GOT3 (cell line): ENCODE measurements at regions not wholly inside any gene's neighbourhood (a gene's known extent, or its start where the extent isn't known, plus 50 kb on each side); places are given as distances from the start of the nearest gene placed in this dataset.

ENCODE experiments used
- DNase-seq: peaks from one replicate; lab custom pipeline; 2025; ENCODE audit warnings: mixed read lengths; lab: John Stamatoyannopoulos, UW

- no peak for DNase-seq
Observed at GRCh38 chr10:78774999-78775711, 293.6 kb upstream of the ZMIZ1 start.

DNA sequence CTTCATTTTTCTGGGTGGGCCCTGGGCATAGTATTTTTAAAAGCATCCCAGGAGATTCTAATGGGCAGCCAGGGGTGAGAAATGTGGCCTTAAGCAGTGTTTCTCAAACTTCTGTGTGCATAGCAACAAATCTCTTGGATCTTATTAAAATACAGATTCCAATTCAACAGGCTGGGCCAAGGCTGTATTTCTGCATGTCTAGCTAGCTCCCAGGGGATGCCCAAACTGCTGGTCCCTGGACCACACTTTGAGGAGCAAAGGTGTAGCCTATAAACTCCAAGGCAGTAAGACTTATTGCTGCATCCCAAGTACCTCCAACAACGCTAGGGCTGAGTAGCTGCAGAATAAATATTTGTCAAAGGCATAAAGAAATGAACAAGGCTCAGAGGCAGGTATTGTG, 292.9 kb upstream of the ZMIZ1 start:
- DNase-seq: no peak

- no peak for DNase-seq
Observed at GRCh38 chr10:78776756-78777155, 292.0 kb upstream of the ZMIZ1 start.

DNA sequence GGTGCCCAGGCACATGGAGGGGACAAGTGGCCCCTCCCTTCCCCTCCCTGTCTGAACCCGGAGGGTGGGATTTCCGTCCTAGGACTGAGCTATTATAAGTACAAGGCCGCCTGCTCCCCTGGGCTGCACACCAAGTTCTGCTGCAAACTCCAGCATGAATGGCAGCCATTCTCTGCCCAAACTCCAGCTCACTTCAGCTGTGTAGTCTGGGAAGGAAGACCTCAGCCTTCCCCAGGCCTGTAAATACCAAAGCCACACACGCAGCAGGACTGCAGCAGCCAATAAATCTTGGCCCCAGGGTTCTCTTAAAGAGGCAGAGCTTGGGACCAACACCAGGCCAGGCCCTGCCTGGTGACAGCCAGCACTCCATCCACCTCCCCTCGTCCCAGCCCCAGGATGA, 291.3 kb upstream of the ZMIZ1 start:
- no peak for DNase-seq

- DNase-seq: no peak
Observed at GRCh38 chr10:78777867-78778266, 290.9 kb upstream of the ZMIZ1 start.

GRCh38 chr10:78778444-78779338, 290.1 kb upstream of the ZMIZ1 start:
- DNase-seq: no peak

- DNase-seq: no peak
Observed at GRCh38 chr10:78779339-78779955, 289.3 kb upstream of the ZMIZ1 start.

- no peak for DNase-seq
Observed at GRCh38 chr10:78780551-78780961, 288.2 kb upstream of the ZMIZ1 start.

- DNase-seq: no peak
Observed at GRCh38 chr10:78781251-78781913, 287.4 kb upstream of the ZMIZ1 start.

- DNase-seq: no peak
Observed at GRCh38 chr10:78781991-78782390, 286.8 kb upstream of the ZMIZ1 start.

GRCh38 chr10:78782441-78782840, 286.3 kb upstream of the ZMIZ1 start:
- no peak for DNase-seq

DNA sequence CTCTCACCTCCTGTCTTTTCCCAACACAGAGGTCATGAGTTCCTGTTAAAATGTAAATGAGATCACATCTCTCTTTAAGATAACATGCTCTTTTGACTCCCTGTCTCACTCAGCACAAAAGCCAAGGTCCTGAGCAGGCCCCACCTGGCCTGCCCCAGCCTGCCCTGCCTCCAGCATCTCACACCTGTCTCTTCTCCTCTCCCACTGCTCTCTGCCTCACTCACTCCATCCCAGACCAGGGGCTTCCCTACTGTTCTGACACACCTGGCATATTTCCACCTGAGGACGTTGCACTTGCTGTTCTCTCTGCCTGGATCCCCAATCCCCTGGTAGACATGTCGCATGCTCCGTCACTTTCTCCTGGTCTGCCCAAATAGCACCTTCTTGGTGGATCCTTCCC, 285.0 kb upstream of the ZMIZ1 start:
- no peak for DNase-seq

- DNase-seq: no peak
Observed at GRCh38 chr10:78784546-78784945, 284.2 kb upstream of the ZMIZ1 start.

DNA sequence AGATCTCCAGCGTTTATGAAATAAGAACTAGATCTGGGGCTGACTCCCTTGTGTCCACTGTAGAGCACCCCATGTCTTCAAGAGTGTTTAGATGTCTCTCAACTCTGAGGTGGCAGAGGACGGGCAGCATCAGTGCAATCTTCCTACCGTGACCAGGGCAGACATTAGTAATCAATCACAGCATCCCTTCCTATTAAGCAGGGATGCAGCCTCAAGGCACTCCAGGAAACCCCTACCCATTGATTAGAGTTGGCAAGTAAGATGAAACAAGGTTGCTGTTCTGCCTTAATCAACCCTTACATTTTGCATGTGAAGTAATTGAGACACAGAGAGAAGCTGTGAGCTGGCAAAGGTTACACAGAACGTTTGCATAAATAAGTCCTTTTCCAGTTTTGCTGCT, 283.7 kb upstream of the ZMIZ1 start:
- no peak for DNase-seq

DNA sequence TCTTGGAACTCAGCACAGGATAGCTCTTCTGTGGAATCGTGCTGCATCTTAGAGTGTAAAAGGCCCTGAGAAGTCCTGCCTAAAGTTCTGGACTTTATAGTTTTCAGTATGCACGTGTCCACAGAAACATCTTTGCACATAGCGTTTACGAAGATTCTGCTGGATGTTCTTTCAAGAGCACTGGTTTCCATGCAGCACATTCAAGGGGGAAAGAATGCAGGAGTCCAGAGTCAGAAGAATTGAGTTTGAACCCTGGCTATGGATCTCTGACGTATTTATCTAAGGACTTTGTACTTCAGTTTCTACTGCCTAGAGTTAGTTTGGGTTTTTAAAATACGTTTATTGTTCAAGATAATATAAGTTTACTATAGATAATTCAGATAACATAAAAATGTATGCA, 282.8 kb upstream of the ZMIZ1 start:
- DNase-seq: no peak

DNA sequence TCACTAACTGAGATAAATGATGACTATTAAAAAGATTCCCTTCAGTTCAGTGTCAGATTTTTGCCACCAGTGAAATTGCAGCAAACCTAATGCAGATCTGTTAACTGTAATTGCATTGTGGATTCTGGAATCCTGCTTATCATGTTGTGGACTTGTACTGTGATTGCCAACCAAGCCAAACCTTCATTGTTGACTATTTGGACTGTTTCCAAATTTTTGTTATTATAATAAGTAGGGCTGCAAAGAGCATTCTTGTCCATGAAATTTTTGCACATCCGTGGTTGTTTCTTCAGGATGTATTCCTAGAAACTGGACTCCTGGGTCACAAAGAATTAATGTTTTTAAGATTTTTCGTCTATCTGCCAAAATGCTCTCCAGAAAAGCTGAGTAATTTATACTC, 281.6 kb upstream of the ZMIZ1 start:
- DNase-seq: no peak

- no peak for DNase-seq
Observed at GRCh38 chr10:78794736-78795455, 273.9 kb upstream of the ZMIZ1 start.

DNA sequence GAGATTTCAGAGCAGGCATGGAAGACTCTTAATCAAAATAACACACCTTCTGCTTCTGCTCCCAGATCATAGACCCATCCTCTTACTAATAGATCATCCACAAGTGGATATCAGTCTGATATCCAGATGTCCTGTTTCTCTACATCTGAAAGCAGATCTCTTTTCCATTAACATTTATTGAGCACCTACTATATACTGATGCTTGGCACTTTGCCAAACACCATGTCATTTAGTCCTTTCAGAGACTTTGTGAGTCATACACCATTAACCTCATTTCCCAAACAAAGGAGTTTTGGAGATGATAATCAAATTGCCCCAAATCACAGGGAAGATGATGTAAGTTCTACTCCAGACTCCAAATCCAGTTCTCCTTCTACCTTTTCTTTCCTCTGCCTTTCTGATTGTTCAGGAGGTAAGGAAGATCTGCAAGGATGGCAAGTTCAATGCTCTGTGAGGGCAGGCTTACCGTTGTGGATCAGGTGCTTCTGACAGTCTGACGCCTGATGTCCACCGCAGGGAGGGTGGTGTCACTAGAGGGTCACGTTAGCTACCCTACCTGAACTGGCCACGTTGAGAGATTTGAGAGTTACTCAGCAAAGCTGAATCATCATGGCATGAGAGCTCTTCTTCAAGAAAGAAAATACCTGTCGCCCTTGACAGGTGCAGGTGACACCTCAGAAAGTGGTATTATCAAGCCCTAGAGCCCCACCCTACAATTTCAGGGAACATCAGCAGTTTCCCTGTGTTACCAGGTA, 269.6 kb upstream of the ZMIZ1 start:
- DNase-seq: no peak

DNA sequence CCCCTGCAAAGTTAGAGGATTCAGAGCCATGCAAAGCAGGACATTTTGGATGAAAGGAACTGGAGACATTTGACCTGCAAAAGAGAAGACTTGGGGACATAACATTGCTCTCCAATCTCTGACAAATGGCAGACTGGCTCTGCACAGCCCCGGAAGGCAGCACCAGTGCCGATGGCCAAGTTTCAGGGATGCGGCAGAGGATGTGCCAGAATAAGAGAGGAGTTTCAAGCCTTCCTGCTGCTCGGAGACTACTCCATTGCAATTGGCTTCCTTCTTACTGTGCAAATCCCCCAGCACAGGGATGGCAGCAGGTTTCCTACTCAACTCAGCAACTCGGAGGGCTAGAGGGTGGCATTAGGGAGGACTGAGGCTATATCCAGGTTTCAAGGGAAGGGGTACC, 268.8 kb upstream of the ZMIZ1 start:
- no peak for DNase-seq

DNA sequence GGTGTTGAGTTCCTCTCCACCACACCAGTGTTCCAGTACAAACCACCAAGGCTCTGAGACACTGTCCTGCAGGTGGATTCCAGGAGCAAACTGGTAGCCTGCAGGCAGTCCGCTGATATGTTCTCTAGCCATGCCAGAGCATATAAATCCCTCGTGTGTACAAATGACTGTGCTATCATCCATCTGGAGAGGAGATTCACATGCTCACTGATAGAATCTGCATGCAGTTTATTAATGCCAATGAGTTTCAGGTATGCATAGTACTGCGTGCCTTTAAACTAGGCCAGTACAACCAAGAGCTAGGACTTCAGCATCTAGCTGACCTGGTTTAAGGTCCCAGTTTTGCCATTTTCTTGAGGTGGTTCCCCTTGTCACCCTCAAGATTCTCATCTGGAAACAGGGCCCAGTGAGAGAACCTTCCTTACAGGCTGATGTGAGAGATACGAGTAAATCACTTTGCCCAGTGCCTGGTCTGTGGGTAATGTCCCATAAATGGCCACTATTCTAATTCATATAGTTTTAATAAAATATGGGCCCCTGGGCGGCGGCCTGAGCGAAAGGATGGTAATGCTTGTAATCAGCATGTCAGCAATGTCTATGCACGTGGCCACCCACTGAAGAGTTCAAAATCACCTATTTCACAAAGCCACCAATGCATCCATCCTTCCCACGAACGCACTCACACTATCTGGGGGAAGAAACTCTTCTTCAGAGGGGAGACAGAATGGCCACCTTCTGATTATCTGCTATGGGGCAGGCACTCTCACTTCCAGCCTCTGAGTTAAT, 268.0 kb upstream of the ZMIZ1 start:
- no peak for DNase-seq
